HAP-1 (cell line): ENCODE measurements at regions not wholly inside any gene's neighbourhood (a gene's known extent, or its start where the extent isn't known, plus 50 kb on each side); places are given as distances from the start of the nearest gene placed in this dataset.
"Not testable (repeated sequence)": the region's sequence is repeated elsewhere in the genome, so short reads cannot be mapped to it uniquely, and the experiment has no call there.

Source experiments
- DNase-seq, 2 experiments: peaks; one replicate each; pipeline ENCODE4 v3.0.0-alpha.2; 2016 to 2020; ENCODE audit warnings: low spot score in 2 of 2
- H3K27me3 ChIP-seq: fragments of 250-450 bp; sonication (Bioruptor Pico); 2 replicates; pipeline ENCODE4 v1.5.1; 2020; ENCODE audit warnings: low read depth, mild to moderate bottlenecking, moderate library complexity
- H3K36me3 ChIP-seq: fragments of 250-450 bp; sonication (Bioruptor Pico); replicated peaks from 2 replicates; pipeline ENCODE4 v1.5.1; 2020; ENCODE audit warnings: mild to moderate bottlenecking
- H3K4me1 ChIP-seq: fragments of 250-450 bp; sonication (Bioruptor Pico); 2 replicates; pipeline ENCODE4 v1.5.1; 2020; ENCODE audit warnings: mild to moderate bottlenecking
- H3K4me3 ChIP-seq: fragments of 250-450 bp; sonication (Bioruptor Pico); 2 replicates; pipeline ENCODE4 v1.5.1; 2020; ENCODE audit warnings: mild to moderate bottlenecking, moderate library complexity
- H3K9me3 ChIP-seq: fragments of 250-450 bp; sonication (Bioruptor Pico); 2 replicates; pipeline ENCODE4 v1.5.1; 2020; ENCODE audit warnings: mild to moderate bottlenecking, moderate library complexity
- in situ Hi-C: fragments of 300-500 bp; cut with MboI; formaldehyde crosslinking; loops from 3 replicates; pipeline ENCODE4 v1.14.3; 2020; ENCODE audit warnings: low sequenced_read_pairs, inconsistent platforms, mixed read lengths

DNA sequence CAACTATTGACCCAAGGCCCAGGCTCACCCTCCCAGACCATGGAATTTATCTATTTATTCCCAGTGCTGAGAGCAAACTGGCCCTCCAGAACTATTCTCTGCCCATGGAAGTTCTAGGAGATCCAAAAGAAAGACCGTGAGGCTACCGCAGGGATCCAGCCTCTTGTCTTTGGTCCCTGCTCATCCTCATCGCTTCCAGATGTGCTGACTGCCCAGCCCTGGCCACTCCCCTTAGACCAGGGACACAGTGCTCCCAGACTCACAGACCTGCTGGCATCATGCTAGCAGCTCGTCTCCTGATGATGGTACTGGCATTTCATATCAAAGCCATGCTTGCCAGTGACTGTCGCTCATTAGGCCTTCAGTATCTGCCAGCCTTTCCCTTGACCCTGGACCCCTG is 405.7 kb upstream of the PPP2R3A start:
- DNase-seq: no peak
- Histone ChIP-seq H3K27me3 (no peaks in the 10 kb centered on the region), H3K4me3 (no peak overlapping the region), H3K4me1 (no peaks in the 10 kb centered on the region), H3K9me3 (no peaks in the 10 kb centered on the region), H3K36me3 (no peaks in the 10 kb centered on the region)
- in situ Hi-C loops: no loop called here

DNA sequence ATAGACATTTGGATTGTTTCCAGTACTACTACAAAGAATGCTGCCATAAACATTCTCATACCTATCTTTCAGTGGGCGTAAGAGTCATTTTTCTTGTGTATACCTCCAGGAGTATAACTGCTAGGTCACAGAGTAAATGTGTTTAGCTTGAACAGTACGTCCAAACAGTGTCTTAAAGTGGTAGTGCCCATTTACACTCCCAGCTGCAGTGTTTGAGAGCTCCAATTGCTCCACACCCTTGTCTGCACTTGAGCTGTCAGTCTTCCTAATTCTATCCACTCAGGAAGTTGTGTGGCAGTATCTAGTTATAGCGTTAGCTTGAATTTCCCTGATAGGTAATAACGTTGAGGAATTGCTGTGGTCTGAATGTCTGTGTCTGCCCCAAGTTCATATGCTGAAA is 404.7 kb upstream of the PPP2R3A start:
- Histone ChIP-seq H3K36me3 (no peaks in the 10 kb centered on the region), H3K4me1 (no peaks in the 10 kb centered on the region), H3K9me3 (no peaks in the 10 kb centered on the region), H3K27me3 (no peaks in the 10 kb centered on the region), H3K4me3 (no peak overlapping the region)
- DNase-seq: no peak
- in situ Hi-C loops: no loop called here

DNA sequence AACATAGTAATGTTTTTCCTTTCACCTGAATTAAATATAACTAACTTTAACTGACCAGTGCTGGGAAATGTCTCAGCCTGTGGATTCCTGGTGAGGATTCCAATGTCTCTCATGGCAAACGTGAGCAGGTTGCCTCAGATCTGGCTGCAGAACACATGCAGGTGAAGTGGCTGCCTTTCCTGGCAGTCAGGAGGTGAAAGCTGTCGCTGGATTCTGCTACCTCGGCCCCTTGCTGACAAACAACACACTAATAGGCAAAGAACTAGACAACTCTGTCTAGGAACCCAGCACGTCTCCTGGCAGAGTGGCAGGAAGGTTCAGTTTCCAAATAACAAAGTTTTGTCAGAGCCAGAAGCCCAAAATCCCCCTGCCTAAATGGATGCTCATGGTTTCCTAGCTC is 400.8 kb upstream of the PPP2R3A start:
- Histone ChIP-seq H3K4me1 (no peaks in the 10 kb centered on the region), H3K9me3 (no peaks in the 10 kb centered on the region), H3K4me3 (no peak overlapping the region), H3K36me3 (no peaks in the 10 kb centered on the region), H3K27me3 (no peaks in the 10 kb centered on the region)
- no peak for DNase-seq
- in situ Hi-C loops: no loop called here

DNA sequence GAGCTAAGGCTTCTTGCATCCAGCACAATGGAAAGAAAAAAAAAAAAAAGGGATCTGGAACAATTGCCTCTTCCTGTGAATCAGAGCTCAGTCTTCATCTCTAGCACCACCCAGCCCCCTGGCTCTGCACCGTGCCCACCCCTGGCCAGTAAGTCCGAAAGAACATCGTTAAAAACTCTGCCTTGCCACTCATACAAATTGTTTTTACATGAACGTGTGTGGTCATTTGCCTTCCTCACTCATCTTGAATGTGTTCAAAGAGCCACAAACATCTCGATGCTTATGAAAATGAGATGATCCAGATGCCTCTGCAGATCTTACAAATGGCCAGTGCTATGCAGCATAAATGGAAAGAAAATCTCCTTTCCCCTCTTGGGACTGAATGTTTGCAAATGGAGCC is 400.0 kb upstream of the PPP2R3A start:
- no peak for DNase-seq
- Histone ChIP-seq H3K9me3 (no peaks in the 10 kb centered on the region), H3K4me1 (no peaks in the 10 kb centered on the region), H3K36me3 (no peaks in the 10 kb centered on the region), H3K4me3 (no peak overlapping the region), H3K27me3 (no peaks in the 10 kb centered on the region)
- in situ Hi-C loops: no loop called here

DNA sequence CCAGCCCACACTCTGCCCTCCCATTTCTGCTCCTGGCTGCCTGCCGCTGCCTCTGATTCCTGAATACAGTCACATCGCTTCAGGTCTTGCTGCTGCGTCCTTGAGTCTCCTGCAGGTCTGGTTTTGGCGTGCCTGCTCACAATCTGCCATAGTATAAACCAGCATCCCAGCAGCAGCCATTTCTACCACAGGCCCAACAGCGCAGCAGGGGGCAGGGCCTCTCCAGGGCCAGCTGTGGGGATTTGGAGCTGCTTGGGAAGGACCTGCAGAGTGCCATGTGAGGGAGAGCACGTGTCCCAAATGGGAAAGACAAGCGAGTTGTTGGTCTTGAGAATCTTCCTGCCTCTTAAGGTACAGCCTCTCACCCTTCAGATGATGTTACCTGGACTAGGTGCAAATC is 398.3 kb upstream of the PPP2R3A start:
- no peaks in the 10 kb centered on the region for H3K27me3 ChIP-seq
- no peak overlapping the region for H3K4me3 ChIP-seq
- in situ Hi-C loops: no loop called here
- no peaks in the 10 kb centered on the region for H3K9me3 ChIP-seq
- no peaks in the 10 kb centered on the region for H3K36me3 ChIP-seq
- DNase-seq: no peak
- H3K4me1 ChIP-seq: no peaks in the 10 kb centered on the region

DNA sequence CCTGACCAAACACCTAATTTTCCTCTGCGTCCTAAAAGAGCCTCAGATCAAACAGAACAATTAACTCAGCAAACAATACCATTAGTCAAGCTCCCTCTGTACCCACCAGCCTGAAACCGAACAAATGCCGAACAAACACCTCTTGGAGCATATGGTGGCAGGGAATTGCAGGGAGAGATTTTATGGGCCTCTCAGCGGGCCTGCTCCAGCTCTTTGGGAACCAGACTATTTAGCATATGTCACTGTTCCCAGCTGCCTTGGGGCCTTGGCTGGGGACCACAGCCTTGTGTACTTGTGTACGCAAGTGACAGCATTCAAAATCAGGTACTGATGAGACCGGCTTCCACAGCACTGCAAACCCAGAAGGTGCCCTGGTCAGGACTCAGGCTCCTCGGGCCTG is 388.8 kb upstream of the PPP2R3A start:
- Histone ChIP-seq H3K36me3 (no peaks in the 10 kb centered on the region), H3K27me3 (no peaks in the 10 kb centered on the region), H3K4me3 (no peak overlapping the region), H3K9me3 (no peaks in the 10 kb centered on the region), H3K4me1 (no peaks in the 10 kb centered on the region)
- DNase-seq: no peak
- in situ Hi-C loops: no loop called here

DNA sequence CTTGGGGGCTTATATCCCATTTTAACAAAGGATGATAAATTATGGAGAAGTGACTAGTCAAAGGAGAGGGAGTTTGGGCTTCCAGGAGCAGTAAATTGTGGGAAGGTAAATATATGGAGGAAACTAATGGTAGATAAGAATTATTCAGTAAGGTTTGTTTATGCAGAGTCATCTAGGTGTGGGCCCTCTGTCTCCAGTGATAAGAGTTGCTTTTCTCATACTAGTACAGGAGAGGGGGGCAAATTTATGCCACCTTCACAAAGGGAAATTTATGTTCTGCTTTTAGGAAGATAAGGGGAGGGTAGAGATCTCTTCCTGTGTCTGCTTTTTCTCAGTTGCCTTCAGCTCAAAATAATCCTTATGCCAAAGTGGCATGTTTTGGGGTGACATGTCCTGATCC is 383.7 kb upstream of the PPP2R3A start:
- Histone ChIP-seq H3K27me3 (no peaks in the 10 kb centered on the region), H3K4me3 (no peak overlapping the region), H3K9me3 (no peaks in the 10 kb centered on the region), H3K36me3 (no peaks in the 10 kb centered on the region), H3K4me1 (no peaks in the 10 kb centered on the region)
- in situ Hi-C loops: no loop called here
- DNase-seq: no peak

DNA sequence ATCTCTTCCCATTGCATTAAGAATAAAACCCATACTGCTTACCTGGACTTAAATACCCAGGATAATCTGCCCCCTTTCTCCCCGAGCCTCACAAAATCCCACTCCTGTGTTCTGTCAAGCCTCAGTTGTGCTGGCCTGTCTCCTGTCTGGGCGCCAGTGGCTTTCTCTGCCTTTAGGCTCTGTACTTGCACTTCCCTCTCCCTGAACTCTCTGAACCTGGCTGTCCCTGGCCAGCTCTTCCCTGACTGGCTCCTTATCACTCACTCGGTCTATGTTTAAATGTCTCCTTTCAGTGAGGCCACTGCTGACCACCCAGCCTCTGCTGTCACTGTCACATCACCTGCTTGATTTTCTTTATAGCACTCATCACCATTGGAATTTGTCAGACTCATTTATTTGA is 382.7 kb upstream of the PPP2R3A start:
- no peaks in the 10 kb centered on the region for H3K27me3 ChIP-seq
- H3K9me3 ChIP-seq: no peaks in the 10 kb centered on the region
- in situ Hi-C loops: no loop called here
- H3K4me3 ChIP-seq: no peak overlapping the region
- no peaks in the 10 kb centered on the region for H3K4me1 ChIP-seq
- no peak for DNase-seq
- no peaks in the 10 kb centered on the region for H3K36me3 ChIP-seq

DNA sequence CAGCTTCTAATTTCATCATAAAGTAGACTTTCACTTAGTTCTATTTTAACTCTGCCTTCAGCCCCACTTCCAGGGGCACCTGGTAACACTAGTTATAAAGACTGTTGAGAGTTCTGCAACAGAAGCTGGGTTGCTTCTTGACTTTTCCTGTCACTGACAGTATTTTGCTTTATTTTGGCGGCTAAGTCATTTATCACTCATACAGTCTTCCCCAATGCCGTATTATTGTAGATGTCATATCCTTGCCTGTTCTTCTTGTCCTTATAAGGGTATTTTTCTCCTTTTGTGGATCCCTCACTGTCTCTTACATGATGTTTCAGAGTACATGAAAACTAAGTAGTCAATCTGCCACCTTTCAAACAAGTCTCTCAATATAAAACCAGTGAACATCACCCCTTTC is 369.0 kb upstream of the PPP2R3A start:
- Histone ChIP-seq H3K9me3 (no peaks in the 10 kb centered on the region), H3K4me1 (no peaks in the 10 kb centered on the region), H3K4me3 (no peak overlapping the region), H3K27me3 (peaks cover 2% of the 10 kb centered on the region; the same call in 1 of the 2 replicates), H3K36me3 (no peaks in the 10 kb centered on the region)
- in situ Hi-C loops: no loop called here
- no peak for DNase-seq

DNA sequence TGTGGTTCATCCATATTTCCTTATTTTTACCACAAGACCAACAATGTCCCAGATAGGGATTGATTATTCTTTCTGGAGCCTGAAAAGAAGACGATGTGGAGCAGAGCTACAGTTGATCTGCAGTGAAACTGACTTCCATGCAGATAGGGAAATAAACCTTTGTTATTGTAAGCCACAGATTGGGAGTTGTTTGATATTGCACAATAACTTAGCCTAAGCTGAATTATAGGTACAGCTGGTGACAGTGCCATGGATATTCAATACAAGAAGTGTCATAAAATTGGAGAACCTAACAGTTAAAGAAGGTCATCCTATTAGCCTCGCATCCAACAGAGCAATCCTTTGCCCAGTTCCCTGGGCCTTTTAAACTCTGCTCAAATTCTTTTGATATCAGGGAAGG is 367.7 kb upstream of the PPP2R3A start:
- no peak for DNase-seq
- Histone ChIP-seq H3K9me3 (no peaks in the 10 kb centered on the region), H3K4me1 (no peaks in the 10 kb centered on the region), H3K36me3 (no peaks in the 10 kb centered on the region), H3K27me3 (peaks cover 2% of the 10 kb centered on the region; the same call in 1 of the 2 replicates), H3K4me3 (no peak overlapping the region)
- in situ Hi-C loops: no loop called here

DNA sequence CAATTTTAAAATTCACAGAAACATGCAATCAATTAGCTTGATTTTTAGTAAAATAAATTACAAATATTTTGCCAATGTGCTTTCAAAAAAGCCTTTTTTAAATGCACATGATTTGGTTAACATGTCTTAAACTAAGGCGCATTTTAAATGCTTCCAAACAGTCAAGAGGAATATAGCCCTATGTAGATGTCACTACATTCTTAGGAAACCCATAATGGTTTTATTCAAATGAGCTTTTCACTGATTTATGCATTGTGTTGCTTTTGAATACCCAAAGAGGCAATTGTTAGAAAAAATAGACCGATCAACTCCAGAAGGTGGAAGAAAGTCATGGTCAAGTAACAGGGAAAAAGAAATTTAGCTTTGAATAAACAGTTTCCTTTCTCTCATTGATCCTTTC is 366.9 kb upstream of the PPP2R3A start:
- no peaks in the 10 kb centered on the region for H3K36me3 ChIP-seq
- H3K4me3 ChIP-seq: no peak overlapping the region
- in situ Hi-C loops: no loop called here
- no peak for DNase-seq
- peaks cover 2% of the 10 kb centered on the region; the same call in 1 of the 2 replicates for H3K27me3 ChIP-seq
- no peaks in the 10 kb centered on the region for H3K4me1 ChIP-seq
- H3K9me3 ChIP-seq: no peaks in the 10 kb centered on the region

DNA sequence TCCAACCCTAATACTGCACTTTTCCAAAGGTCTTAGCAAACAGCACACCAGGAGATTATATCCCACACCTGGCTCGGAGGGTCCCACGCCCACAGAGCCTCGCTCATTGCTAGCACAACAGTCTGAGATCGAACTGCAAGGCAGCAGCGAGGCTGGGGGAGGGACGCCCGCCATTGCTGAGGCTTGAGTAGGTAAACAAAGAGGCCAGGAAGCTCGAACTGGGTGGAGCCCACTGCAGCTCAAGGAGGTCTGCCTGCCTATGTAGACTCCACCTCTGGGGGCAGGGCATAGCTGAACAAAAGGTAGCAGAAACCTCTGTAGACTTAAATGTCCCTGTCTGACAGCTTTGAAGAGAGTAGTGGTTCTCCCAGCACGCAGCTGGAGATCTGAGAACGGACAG is 361.0 kb upstream of the PPP2R3A start:
- H3K27me3 ChIP-seq, H3K36me3 ChIP-seq, in situ Hi-C loops, H3K4me1 ChIP-seq, DNase-seq, H3K4me3 ChIP-seq, H3K9me3 ChIP-seq: not testable (repeated sequence)

DNA sequence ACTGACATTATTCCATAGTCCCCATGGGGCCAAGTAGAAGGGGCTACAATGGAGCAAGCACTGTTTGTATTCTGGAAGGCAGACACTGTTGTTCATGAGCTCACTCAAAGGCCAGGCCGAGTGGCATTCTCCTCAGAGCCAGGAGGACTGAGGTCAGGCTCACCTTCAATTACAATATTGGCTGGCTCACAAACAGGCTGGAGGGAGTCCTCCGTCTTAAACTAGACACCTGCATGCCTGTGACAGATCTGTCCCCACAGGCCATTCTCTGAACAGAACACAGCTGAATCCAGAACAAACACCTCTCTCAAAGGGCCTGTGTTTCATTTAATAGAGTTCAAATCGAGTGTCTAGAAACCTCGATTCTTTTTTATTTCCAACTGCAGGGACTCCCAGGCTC is 347.4 kb upstream of the PPP2R3A start:
- no peaks in the 10 kb centered on the region for H3K36me3 ChIP-seq
- in situ Hi-C loops: no loop called here
- no peaks in the 10 kb centered on the region for H3K4me1 ChIP-seq
- no peak for DNase-seq
- H3K9me3 ChIP-seq: no peaks in the 10 kb centered on the region
- H3K4me3 ChIP-seq: no peak overlapping the region
- no peaks in the 10 kb centered on the region for H3K27me3 ChIP-seq

DNA sequence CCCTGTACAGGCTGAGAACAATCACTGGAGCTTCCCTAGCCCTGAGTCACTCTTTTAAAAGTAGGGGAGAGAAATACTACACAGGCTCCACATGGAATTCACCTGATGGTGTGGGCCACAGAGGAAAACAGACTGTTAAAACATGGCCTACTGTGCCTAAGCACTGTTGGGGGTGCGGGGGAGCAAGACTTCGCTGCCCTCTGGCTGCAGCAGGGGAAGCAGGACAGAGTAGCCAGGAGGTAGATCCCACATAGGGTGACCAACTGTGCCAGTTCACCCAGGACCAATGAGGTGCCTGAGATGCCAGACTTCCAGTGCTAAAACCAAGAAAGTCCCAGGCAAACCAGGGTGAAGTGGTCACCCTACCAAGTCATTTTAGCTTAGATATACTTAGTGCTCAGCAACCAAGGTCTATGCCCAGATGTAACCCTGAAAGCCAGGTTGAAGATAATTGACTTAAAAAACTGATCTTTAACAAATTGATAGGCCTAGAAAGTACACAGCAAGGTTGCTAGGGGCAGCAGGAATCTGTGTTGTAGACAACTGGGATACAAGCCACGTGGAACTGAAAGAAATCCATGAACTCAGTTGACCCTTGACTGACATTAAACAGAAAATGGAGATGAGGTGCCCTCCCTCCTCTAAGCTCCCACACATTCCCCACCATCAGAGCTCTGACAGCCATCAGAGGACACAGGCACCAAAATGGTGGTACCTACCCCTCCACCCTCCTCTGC is 344.2 kb upstream of the PPP2R3A start:
- DNase-seq: no peak
- H3K36me3 ChIP-seq: no peaks in the 10 kb centered on the region
- H3K4me3 ChIP-seq: no peak overlapping the region
- no peaks in the 10 kb centered on the region for H3K9me3 ChIP-seq
- in situ Hi-C loops: no loop called here
- no peaks in the 10 kb centered on the region for H3K4me1 ChIP-seq
- H3K27me3 ChIP-seq: 0 out of 2 replicates have a peak, but pooled peaks cover 2% of the 10 kb centered on the region

DNA sequence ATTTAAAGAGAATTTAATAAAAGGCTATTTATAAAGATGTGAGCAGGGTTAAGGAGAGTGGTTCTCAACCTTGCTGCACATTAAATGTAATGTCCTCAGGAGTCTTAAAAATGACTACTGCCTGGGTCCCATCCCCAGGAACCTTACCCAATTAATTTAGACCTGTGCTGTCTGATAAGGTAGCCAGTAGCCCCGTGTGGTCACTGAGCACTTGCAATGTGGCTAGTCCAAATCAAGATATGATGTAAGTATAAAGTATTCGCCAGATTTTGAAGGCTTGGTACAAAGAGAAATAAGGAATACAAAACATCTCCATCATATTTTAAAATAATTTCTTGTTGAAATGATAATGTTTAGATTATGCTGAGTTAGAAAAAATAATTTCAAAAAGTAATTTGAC is 343.3 kb upstream of the PPP2R3A start:
- Histone ChIP-seq H3K4me1 (no peaks in the 10 kb centered on the region), H3K9me3 (no peaks in the 10 kb centered on the region), H3K36me3 (no peaks in the 10 kb centered on the region), H3K27me3 (0 out of 2 replicates have a peak, but pooled peaks cover 2% of the 10 kb centered on the region), H3K4me3 (no peak overlapping the region)
- in situ Hi-C loops: no loop called here
- DNase-seq: no peak
